Mesodermal cell (in vitro differentiated cells): ENCODE measurements at regions not wholly inside any gene's neighbourhood (a gene's known extent, or its start where the extent isn't known, plus 50 kb on each side); places are given as distances from the start of the nearest gene placed in this dataset.

ENCODE experiments used
- H3K27ac ChIP-seq: 2 replicates; pipeline ENCODE4 v1.7.0; 2013; ENCODE audit warnings: mild to moderate bottlenecking, low read depth, low read length, moderate library complexity; ENCODE audit not compliant: severe bottlenecking
- H3K36me3 ChIP-seq: 2 replicates; pipeline ENCODE4 v1.7.1; 2013; ENCODE audit warnings: mild to moderate bottlenecking, low read length, moderate library complexity; ENCODE audit not compliant: control insufficient read depth, insufficient read depth
- H3K4me1 ChIP-seq: one replicate; pipeline ENCODE4 v1.7.1; 2013; ENCODE audit warnings: mild to moderate bottlenecking, low read length; ENCODE audit not compliant: insufficient read depth, control insufficient read depth, poor library complexity, severe bottlenecking
- H3K4me3 ChIP-seq: 2 replicates; pipeline ENCODE4 v1.7.0; 2013; ENCODE audit warnings: low read length, control low read depth, mild to moderate bottlenecking; ENCODE audit not compliant: insufficient read depth, poor library complexity, severe bottlenecking; ENCODE audit errors: extremely low read depth
- H3K9me3 ChIP-seq: 2 replicates; pipeline ENCODE4 v1.7.1; 2013; ENCODE audit warnings: mild to moderate bottlenecking, low read length, moderate library complexity; ENCODE audit not compliant: control insufficient read depth
- WGBS, 2 experiments: methylation state at CpG; one replicate each; pipeline ENCODE4 v1.1.5; 2013; ENCODE audit warnings: missing lambda C conversion rate in 2 of 2; ENCODE audit not compliant: insufficient coverage in 2 of 2; 5-methylcytosine and 5-hydroxymethylcytosine counted together

- WGBS, 2 experiments, result 100% methylated on average over 1 of the region's 1 CpG
- no peak overlapping the region for H3K27ac ChIP-seq
Measured at GRCh38 chr17:71375948-71376347, 744.9 kb upstream of the SOX9 start.

GRCh38 chr17:71376933-71377332, 743.9 kb upstream of the SOX9 start:
- 68 to 80% methylated on average over 4 to 5 of the region's 6 CpGs for WGBS, 2 experiments
- peaks cover 4% of the 10 kb centered on the region for H3K4me1 ChIP-seq
- H3K4me3 ChIP-seq, result no peak overlapping the region
- H3K27ac ChIP-seq, result no peak overlapping the region
- H3K36me3 ChIP-seq, result no peaks in the 10 kb centered on the region
- no peaks in the 10 kb centered on the region for H3K9me3 ChIP-seq

More at GRCh38 chr17:71375948-71376347, 744.9 kb upstream of the SOX9 start:
- peaks cover 4% of the 10 kb centered on the region for H3K4me1 ChIP-seq
- H3K36me3 ChIP-seq, result no peaks in the 10 kb centered on the region
- H3K9me3 ChIP-seq, result no peaks in the 10 kb centered on the region
- H3K4me3 ChIP-seq, result no peak overlapping the region

GRCh38 chr17:71378036-71378435, 742.8 kb upstream of the SOX9 start:
- 86 to 100% methylated on average over 3 to 4 of the region's 9 CpGs for WGBS, 2 experiments

GRCh38 chr17:71378741-71379140, 742.1 kb upstream of the SOX9 start:
- no peaks in the 10 kb centered on the region for H3K36me3 ChIP-seq
- WGBS, 2 experiments, result 75 to 88% methylated on average over 1 to 2 of the region's 3 CpGs

More at GRCh38 chr17:71378036-71378435, 742.8 kb upstream of the SOX9 start:
- Histone ChIP-seq H3K9me3 (no peaks in the 10 kb centered on the region), H3K27ac (no peak overlapping the region), H3K4me1 (peaks cover 4% of the 10 kb centered on the region), H3K4me3 (no peak overlapping the region), H3K36me3 (no peaks in the 10 kb centered on the region)

GRCh38 chr17:71379512-71379911, 741.3 kb upstream of the SOX9 start:
- Histone ChIP-seq H3K27ac (no peak overlapping the region), H3K4me3 (no peak overlapping the region), H3K4me1 (peaks cover 4% of the 10 kb centered on the region), H3K9me3 (no peaks in the 10 kb centered on the region), H3K36me3 (no peaks in the 10 kb centered on the region)

More at GRCh38 chr17:71378741-71379140, 742.1 kb upstream of the SOX9 start:
- peaks cover 4% of the 10 kb centered on the region for H3K4me1 ChIP-seq
- no peak overlapping the region for H3K4me3 ChIP-seq
- no peak overlapping the region for H3K27ac ChIP-seq
- no peaks in the 10 kb centered on the region for H3K9me3 ChIP-seq

- Histone ChIP-seq H3K4me3 (no peak overlapping the region), H3K36me3 (no peaks in the 10 kb centered on the region), H3K9me3 (no peaks in the 10 kb centered on the region), H3K4me1 (peaks cover 4% of the 10 kb centered on the region), H3K27ac (no peak overlapping the region)
- 100% methylated on average over 2 of the region's 3 CpGs; no CpG with 5 or more reads in 1 of the 2 experiments for WGBS, 2 experiments
Measured at GRCh38 chr17:71380535-71380934, 740.3 kb upstream of the SOX9 start.

GRCh38 chr17:71380936-71381335, 739.9 kb upstream of the SOX9 start:
- peaks cover 4% of the 10 kb centered on the region for H3K4me1 ChIP-seq
- H3K27ac ChIP-seq, result no peak overlapping the region
- no peaks in the 10 kb centered on the region for H3K9me3 ChIP-seq
- no peak overlapping the region for H3K4me3 ChIP-seq
- H3K36me3 ChIP-seq, result no peaks in the 10 kb centered on the region
- WGBS, 2 experiments, result 90 to 93% methylated on average over 2 of the region's 2 CpGs

GRCh38 chr17:71383091-71383490, 737.7 kb upstream of the SOX9 start:
- WGBS, 2 experiments, result no CpG with 5 or more reads among the region's 2 CpGs
- Histone ChIP-seq H3K9me3 (no peaks in the 10 kb centered on the region), H3K4me3 (no peak overlapping the region), H3K4me1 (peaks cover 4% of the 10 kb centered on the region), H3K27ac (no peak overlapping the region), H3K36me3 (no peaks in the 10 kb centered on the region)

- Histone ChIP-seq H3K27ac (no peak overlapping the region), H3K36me3 (no peaks in the 10 kb centered on the region), H3K9me3 (no peaks in the 10 kb centered on the region), H3K4me1 (no peaks in the 10 kb centered on the region), H3K4me3 (no peak overlapping the region)
Measured at GRCh38 chr17:71387456-71387855, 733.4 kb upstream of the SOX9 start.

- 94 to 95% methylated on average over 3 to 4 of the region's 4 CpGs for WGBS, 2 experiments
- Histone ChIP-seq H3K27ac (no peak overlapping the region), H3K9me3 (no peaks in the 10 kb centered on the region), H3K36me3 (no peaks in the 10 kb centered on the region), H3K4me1 (no peaks in the 10 kb centered on the region), H3K4me3 (no peak overlapping the region)
Measured at GRCh38 chr17:71392715-71393567, 727.9 kb upstream of the SOX9 start.

- Histone ChIP-seq H3K4me1 (no peaks in the 10 kb centered on the region), H3K4me3 (no peak overlapping the region), H3K9me3 (no peaks in the 10 kb centered on the region), H3K36me3 (no peaks in the 10 kb centered on the region), H3K27ac (no peak overlapping the region)
- WGBS, 2 experiments, result 80% methylated on average over 1 of the region's 2 CpGs; no CpG with 5 or more reads in 1 of the 2 experiments
Measured at GRCh38 chr17:71395901-71396300, 724.9 kb upstream of the SOX9 start.
